ENCODE measurements at regions not wholly inside any gene's neighbourhood (a gene's known extent, or its start where the extent isn't known, plus 50 kb on each side); places are given as distances from the start of the nearest gene placed in this dataset.

DNA sequence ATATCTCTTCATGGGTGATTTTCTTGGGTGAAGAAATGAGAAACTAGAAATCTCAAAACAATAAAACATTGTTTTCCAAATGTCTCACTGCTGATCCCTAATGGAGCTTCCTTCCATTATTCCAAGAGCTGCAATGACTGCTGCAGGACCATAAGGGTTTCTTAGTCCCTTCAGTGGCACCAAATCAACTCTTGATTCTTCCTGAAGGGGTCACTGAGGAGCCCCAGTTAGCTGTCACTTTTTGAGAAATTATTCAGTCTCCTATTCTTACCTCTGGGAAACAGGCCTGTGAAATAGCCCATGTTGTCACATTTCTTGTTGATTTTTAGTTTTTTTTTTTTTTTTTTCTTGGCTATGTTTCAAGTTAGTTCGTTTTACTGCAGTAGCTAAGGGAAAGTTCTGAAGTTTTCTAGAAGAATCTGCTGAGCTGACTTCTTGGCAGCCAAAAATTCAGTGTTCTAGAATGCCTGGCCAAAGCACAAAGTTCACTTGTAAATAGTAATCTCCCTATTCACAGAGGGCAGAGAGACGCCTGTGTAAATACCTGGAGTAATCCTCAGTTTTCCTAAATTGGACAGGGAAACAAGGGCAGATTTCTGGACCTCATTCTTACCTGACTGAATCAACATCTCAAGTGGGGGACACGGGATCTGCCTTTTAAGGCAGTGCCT lies 480.0 kb downstream of the RIT2 start:
- no peak for TF ChIP-seq POLR2AphosphoS5 (IDR thresholded peaks at IDR 0.05; ENCODE audit: low read depth, low read length)
- no peak for TF ChIP-seq POLR2A (IDR thresholded peaks at IDR 0.05; ENCODE audit: low read depth, low read length)
- TF ChIP-seq TAF1 (IDR thresholded peaks at IDR 0.05; ENCODE audit: low read depth, low read length) = no peak
- TF ChIP-seq POU2F2 (IDR thresholded peaks at IDR 0.05; ENCODE audit: low read depth, low read length) = no peak
